WTC11 (cell line): ENCODE measurements at regions not wholly inside any gene's neighbourhood (a gene's known extent, or its start where the extent isn't known, plus 50 kb on each side); places are given as distances from the start of the nearest gene placed in this dataset.

Source experiments
- ATAC-seq: fragments of 200-7000 bp; cut with Tn5 transposase; 2 replicates; pipeline ENCODE4 v1.10.0; 2021; ENCODE audit warnings: mild to moderate bottlenecking, moderate library complexity
- CTCF ChIA-PET: fragments of 300-600 bp; sonication (Branson Sonifier 250); formaldehyde crosslinking; loops from one replicate; lab custom pipeline; 2021; ENCODE audit warnings: antibody characterized with exemption; lab: Charles Lee
- POLR2A ChIA-PET: fragments of 350-600 bp; sonication (Branson Sonifier 250); formaldehyde crosslinking; loops from one replicate; lab custom pipeline; 2021; ENCODE audit warnings: antibody characterized with exemption; lab: Charles Lee
- DNase-seq: peaks from one replicate; pipeline ENCODE4 v3.0.0; 2021; ENCODE audit warnings: low spot score
- H3K27ac Mint-ChIP-seq: 2 replicates; pipeline ENCODE4 v1.8.0; 2021; ENCODE audit warnings: mixed read lengths
- H3K27me3 Mint-ChIP-seq: 2 replicates; pipeline ENCODE4 v1.8.0; 2021; ENCODE audit warnings: low read depth, mild to moderate bottlenecking, moderate library complexity, mixed read lengths
- H3K36me3 Mint-ChIP-seq: 2 replicates; pipeline ENCODE4 v1.8.0; 2021; ENCODE audit warnings: mixed read lengths
- H3K4me1 Mint-ChIP-seq: 2 replicates; pipeline ENCODE4 v1.8.0; 2022; ENCODE audit warnings: mixed read lengths
- H3K4me3 Mint-ChIP-seq: 2 replicates; pipeline ENCODE4 v1.8.0; 2021; ENCODE audit warnings: mild to moderate bottlenecking, moderate library complexity, mixed read lengths
- H3K9me3 Mint-ChIP-seq: 2 replicates; pipeline ENCODE4 v1.8.0; 2021; ENCODE audit warnings: mixed read lengths
- CREB1 ChIP-seq: sonication (generic); formaldehyde crosslinking; IDR thresholded peaks from 2 replicates; pipeline ENCODE4 v1.8.0; 2023; ENCODE audit warnings: mild to moderate bottlenecking, missing genetic modification reagents
- ELF4 ChIP-seq: sonication (generic); formaldehyde crosslinking; IDR thresholded peaks from 2 replicates; pipeline ENCODE4 v1.8.1; 2022; ENCODE audit warnings: low read depth, mild to moderate bottlenecking, moderate library complexity, missing genetic modification reagents
- FOXP1 ChIP-seq: sonication (generic); formaldehyde crosslinking; IDR thresholded peaks from 2 replicates; pipeline ENCODE4 v1.8.0; 2022; ENCODE audit warnings: missing genetic modification reagents, mild to moderate bottlenecking, moderate library complexity, borderline replicate concordance
- MXD4 ChIP-seq: fragments of 250-450 bp; sonication (Bioruptor Pico); IDR thresholded peaks from 2 replicates; pipeline ENCODE4 v1.8.0; 2021; ENCODE audit warnings: mild to moderate bottlenecking, moderate library complexity, borderline replicate concordance
- NR1H2 ChIP-seq: sonication (generic); formaldehyde crosslinking; IDR thresholded peaks from 2 replicates; pipeline ENCODE4 v1.9.0; 2021; ENCODE audit warnings: mild to moderate bottlenecking, moderate library complexity, missing genetic modification reagents
- TCF7 ChIP-seq: sonication (generic); formaldehyde crosslinking; IDR thresholded peaks from 2 replicates; pipeline ENCODE4 v1.8.0; 2022; ENCODE audit warnings: mild to moderate bottlenecking, low read depth, missing genetic modification reagents, moderate library complexity
- ZNF416 ChIP-seq: fragments of 250-450 bp; sonication (Bioruptor Pico); IDR thresholded peaks from 2 replicates; pipeline ENCODE4 v1.9.0; 2021; ENCODE audit warnings: mild to moderate bottlenecking, inconsistent platforms
- ZNF423 ChIP-seq: fragments of 250-450 bp; sonication (Bioruptor Pico); IDR thresholded peaks from 2 replicates; pipeline ENCODE4 v2.1.2; 2022; ENCODE audit warnings: mild to moderate bottlenecking, moderate library complexity
- TF ChIP-seq, protein P1 (sequence below): fragments of 250-450 bp; sonication (Bioruptor Pico); IDR thresholded peaks from 2 replicates; pipeline ENCODE4 v1.9.0; 2021; ENCODE audit warnings: moderate library complexity, mild to moderate bottlenecking, inconsistent platforms, borderline replicate concordance
- TF ChIP-seq, protein P2 (sequence below): sonication (generic); formaldehyde crosslinking; IDR thresholded peaks from 2 replicates; pipeline ENCODE4 v1.8.0; 2023; ENCODE audit warnings: mild to moderate bottlenecking, missing genetic modification reagents
- TF ChIP-seq, protein P3 (sequence below): sonication (generic); formaldehyde crosslinking; IDR thresholded peaks from 2 replicates; pipeline ENCODE4 v1.8.1; 2023; ENCODE audit warnings: mild to moderate bottlenecking, missing genetic modification reagents, borderline replicate concordance
- TF ChIP-seq, protein P4 (sequence below): sonication (generic); formaldehyde crosslinking; IDR thresholded peaks from 2 replicates; pipeline ENCODE4 v1.8.1; 2023; ENCODE audit warnings: mild to moderate bottlenecking, missing genetic modification reagents
- TF ChIP-seq, protein P5 (sequence below): sonication (generic); formaldehyde crosslinking; IDR thresholded peaks from 2 replicates; pipeline ENCODE4 v1.8.0; 2022; ENCODE audit warnings: missing genetic modification reagents
- TF ChIP-seq, protein P6 (sequence below): sonication (generic); formaldehyde crosslinking; IDR thresholded peaks from 2 replicates; pipeline ENCODE4 v1.8.0; 2022; ENCODE audit warnings: mild to moderate bottlenecking, missing genetic modification reagents
- TF ChIP-seq, protein P7 (sequence below): sonication (generic); formaldehyde crosslinking; IDR thresholded peaks from 2 replicates; pipeline ENCODE4 v1.8.0; 2022; ENCODE audit warnings: mild to moderate bottlenecking, missing genetic modification reagents
- TF ChIP-seq, protein P8 (sequence below): sonication (generic); formaldehyde crosslinking; IDR thresholded peaks from 2 replicates; pipeline ENCODE4 v1.8.1; 2023; ENCODE audit warnings: mild to moderate bottlenecking, missing genetic modification reagents, moderate library complexity

DNA sequence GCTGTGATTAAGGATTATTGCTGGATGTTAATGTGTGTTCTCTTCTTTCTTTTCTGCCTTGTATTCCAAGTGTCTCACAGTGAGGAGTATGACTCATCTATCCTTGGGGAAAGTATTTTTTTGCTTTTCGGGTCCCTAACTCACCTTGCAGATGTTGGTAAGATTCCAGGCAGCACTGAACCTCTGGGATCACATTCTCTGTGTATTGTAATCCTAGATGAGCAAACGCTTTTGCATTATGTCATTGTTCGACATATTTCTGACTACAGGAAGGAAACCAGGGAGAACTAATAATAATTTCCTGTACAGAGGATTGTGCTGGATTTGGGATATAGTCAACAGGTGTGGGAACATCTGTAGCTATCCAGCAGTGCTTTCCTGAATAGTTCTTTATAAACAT is 246.1 kb upstream of the TUT7 start (continued):
- TF ChIP-seq, protein P1, sequence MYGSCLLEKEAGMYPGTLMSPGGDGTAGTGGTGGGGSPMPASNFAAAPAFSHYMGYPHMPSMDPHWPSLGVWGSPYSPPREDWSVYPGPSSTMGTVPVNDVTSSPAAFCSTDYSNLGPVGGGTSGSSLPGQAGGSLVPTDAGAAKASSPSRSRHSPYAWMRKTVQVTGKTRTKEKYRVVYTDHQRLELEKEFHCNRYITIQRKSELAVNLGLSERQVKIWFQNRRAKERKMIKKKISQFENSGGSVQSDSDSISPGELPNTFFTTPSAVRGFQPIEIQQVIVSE = no peak

DNA sequence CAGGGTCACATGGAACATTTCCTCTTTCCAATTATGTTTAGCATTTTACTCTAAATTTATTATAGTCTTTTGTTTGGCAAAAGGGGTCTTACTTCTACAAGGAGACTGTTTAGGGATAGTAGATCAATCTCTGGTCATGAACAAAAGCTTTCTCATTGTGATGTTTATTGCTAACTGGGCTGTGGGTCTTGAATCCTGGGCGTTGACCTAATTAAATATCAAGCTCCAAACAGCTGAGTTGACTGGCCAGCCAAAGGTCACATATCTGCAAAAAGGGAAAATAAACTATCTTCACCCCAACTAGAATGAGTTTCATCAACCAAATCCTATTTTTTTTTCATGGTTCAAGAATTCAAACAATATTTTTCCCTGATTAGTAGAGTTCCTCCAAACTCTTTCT is 245.4 kb upstream of the TUT7 start:
- peaks cover 27% of the 10 kb centered on the region for H3K4me1 Mint-ChIP-seq
- DNase-seq (no peak), ATAC-seq (no peak)
- H3K27me3 Mint-ChIP-seq = peaks cover 60% of the 10 kb centered on the region
- CTCF ChIA-PET = interaction anchor here (1.5 kb wide), 1 partner anchor 38 kb away, joined by 6 read pairs; no protein-coding TSS in a partner anchor
- TF ChIP-seq, protein P2, sequence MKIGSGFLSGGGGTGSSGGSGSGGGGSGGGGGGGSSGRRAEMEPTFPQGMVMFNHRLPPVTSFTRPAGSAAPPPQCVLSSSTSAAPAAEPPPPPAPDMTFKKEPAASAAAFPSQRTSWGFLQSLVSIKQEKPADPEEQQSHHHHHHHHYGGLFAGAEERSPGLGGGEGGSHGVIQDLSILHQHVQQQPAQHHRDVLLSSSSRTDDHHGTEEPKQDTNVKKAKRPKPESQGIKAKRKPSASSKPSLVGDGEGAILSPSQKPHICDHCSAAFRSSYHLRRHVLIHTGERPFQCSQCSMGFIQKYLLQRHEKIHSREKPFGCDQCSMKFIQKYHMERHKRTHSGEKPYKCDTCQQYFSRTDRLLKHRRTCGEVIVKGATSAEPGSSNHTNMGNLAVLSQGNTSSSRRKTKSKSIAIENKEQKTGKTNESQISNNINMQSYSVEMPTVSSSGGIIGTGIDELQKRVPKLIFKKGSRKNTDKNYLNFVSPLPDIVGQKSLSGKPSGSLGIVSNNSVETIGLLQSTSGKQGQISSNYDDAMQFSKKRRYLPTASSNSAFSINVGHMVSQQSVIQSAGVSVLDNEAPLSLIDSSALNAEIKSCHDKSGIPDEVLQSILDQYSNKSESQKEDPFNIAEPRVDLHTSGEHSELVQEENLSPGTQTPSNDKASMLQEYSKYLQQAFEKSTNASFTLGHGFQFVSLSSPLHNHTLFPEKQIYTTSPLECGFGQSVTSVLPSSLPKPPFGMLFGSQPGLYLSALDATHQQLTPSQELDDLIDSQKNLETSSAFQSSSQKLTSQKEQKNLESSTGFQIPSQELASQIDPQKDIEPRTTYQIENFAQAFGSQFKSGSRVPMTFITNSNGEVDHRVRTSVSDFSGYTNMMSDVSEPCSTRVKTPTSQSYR (CRISPR knock-in tag) = no peak
- no peak for TF ChIP-seq FOXP1
- TF ChIP-seq ZNF416 = no peak
- no peak for TF ChIP-seq NR1H2
- TF ChIP-seq MXD4 (CRISPR knock-in tag) = no peak
- no peak for TF ChIP-seq ELF4 (CRISPR knock-in tag)
- TF ChIP-seq, protein P3, sequence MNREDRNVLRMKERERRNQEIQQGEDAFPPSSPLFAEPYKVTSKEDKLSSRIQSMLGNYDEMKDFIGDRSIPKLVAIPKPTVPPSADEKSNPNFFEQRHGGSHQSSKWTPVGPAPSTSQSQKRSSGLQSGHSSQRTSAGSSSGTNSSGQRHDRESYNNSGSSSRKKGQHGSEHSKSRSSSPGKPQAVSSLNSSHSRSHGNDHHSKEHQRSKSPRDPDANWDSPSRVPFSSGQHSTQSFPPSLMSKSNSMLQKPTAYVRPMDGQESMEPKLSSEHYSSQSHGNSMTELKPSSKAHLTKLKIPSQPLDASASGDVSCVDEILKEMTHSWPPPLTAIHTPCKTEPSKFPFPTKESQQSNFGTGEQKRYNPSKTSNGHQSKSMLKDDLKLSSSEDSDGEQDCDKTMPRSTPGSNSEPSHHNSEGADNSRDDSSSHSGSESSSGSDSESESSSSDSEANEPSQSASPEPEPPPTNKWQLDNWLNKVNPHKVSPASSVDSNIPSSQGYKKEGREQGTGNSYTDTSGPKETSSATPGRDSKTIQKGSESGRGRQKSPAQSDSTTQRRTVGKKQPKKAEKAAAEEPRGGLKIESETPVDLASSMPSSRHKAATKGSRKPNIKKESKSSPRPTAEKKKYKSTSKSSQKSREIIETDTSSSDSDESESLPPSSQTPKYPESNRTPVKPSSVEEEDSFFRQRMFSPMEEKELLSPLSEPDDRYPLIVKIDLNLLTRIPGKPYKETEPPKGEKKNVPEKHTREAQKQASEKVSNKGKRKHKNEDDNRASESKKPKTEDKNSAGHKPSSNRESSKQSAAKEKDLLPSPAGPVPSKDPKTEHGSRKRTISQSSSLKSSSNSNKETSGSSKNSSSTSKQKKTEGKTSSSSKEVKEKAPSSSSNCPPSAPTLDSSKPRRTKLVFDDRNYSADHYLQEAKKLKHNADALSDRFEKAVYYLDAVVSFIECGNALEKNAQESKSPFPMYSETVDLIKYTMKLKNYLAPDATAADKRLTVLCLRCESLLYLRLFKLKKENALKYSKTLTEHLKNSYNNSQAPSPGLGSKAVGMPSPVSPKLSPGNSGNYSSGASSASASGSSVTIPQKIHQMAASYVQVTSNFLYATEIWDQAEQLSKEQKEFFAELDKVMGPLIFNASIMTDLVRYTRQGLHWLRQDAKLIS (CRISPR knock-in tag) = no peak
- no peak for TF ChIP-seq CREB1 (CRISPR knock-in tag)
- TF ChIP-seq, protein P4, sequence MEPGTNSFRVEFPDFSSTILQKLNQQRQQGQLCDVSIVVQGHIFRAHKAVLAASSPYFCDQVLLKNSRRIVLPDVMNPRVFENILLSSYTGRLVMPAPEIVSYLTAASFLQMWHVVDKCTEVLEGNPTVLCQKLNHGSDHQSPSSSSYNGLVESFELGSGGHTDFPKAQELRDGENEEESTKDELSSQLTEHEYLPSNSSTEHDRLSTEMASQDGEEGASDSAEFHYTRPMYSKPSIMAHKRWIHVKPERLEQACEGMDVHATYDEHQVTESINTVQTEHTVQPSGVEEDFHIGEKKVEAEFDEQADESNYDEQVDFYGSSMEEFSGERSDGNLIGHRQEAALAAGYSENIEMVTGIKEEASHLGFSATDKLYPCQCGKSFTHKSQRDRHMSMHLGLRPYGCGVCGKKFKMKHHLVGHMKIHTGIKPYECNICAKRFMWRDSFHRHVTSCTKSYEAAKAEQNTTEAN (CRISPR knock-in tag) = no peak
- no peak for TF ChIP-seq TCF7 (CRISPR knock-in tag)
- TF ChIP-seq, protein P5, sequence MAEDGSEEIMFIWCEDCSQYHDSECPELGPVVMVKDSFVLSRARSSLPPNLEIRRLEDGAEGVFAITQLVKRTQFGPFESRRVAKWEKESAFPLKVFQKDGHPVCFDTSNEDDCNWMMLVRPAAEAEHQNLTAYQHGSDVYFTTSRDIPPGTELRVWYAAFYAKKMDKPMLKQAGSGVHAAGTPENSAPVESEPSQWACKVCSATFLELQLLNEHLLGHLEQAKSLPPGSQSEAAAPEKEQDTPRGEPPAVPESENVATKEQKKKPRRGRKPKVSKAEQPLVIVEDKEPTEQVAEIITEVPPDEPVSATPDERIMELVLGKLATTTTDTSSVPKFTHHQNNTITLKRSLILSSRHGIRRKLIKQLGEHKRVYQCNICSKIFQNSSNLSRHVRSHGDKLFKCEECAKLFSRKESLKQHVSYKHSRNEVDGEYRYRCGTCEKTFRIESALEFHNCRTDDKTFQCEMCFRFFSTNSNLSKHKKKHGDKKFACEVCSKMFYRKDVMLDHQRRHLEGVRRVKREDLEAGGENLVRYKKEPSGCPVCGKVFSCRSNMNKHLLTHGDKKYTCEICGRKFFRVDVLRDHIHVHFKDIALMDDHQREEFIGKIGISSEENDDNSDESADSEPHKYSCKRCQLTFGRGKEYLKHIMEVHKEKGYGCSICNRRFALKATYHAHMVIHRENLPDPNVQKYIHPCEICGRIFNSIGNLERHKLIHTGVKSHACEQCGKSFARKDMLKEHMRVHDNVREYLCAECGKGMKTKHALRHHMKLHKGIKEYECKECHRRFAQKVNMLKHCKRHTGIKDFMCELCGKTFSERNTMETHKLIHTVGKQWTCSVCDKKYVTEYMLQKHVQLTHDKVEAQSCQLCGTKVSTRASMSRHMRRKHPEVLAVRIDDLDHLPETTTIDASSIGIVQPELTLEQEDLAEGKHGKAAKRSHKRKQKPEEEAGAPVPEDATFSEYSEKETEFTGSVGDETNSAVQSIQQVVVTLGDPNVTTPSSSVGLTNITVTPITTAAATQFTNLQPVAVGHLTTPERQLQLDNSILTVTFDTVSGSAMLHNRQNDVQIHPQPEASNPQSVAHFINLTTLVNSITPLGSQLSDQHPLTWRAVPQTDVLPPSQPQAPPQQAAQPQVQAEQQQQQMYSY (CRISPR knock-in tag) = no peak
- TF ChIP-seq, protein P6, sequence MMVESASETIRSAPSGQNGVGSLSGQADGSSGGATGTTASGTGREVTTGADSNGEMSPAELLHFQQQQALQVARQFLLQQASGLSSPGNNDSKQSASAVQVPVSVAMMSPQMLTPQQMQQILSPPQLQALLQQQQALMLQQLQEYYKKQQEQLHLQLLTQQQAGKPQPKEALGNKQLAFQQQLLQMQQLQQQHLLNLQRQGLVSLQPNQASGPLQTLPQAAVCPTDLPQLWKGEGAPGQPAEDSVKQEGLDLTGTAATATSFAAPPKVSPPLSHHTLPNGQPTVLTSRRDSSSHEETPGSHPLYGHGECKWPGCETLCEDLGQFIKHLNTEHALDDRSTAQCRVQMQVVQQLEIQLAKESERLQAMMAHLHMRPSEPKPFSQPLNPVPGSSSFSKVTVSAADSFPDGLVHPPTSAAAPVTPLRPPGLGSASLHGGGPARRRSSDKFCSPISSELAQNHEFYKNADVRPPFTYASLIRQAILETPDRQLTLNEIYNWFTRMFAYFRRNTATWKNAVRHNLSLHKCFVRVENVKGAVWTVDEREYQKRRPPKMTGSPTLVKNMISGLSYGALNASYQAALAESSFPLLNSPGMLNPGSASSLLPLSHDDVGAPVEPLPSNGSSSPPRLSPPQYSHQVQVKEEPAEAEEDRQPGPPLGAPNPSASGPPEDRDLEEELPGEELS (CRISPR knock-in tag) = no peak
- TF ChIP-seq, protein P7, sequence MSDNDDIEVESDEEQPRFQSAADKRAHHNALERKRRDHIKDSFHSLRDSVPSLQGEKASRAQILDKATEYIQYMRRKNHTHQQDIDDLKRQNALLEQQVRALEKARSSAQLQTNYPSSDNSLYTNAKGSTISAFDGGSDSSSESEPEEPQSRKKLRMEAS (CRISPR knock-in tag) = no peak
- TF ChIP-seq, protein P8, sequence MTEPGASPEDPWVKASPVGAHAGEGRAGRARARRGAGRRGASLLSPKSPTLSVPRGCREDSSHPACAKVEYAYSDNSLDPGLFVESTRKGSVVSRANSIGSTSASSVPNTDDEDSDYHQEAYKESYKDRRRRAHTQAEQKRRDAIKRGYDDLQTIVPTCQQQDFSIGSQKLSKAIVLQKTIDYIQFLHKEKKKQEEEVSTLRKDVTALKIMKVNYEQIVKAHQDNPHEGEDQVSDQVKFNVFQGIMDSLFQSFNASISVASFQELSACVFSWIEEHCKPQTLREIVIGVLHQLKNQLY (CRISPR knock-in tag) = no peak
- no peak for TF ChIP-seq ZNF423 (CRISPR knock-in tag)
- peaks cover 14% of the 10 kb centered on the region for H3K9me3 Mint-ChIP-seq
- H3K36me3 Mint-ChIP-seq = peaks cover 3% of the 10 kb centered on the region; the same call in 1 of the 2 replicates
- no peak overlapping the region for H3K4me3 Mint-ChIP-seq
- H3K27ac Mint-ChIP-seq = no peak overlapping the region
- POLR2A ChIA-PET = no interaction called here
